ENCODE measurements at regions not wholly inside any gene's neighbourhood (a gene's known extent, or its start where the extent isn't known, plus 50 kb on each side); places are given as distances from the start of the nearest gene placed in this dataset.

DNA sequence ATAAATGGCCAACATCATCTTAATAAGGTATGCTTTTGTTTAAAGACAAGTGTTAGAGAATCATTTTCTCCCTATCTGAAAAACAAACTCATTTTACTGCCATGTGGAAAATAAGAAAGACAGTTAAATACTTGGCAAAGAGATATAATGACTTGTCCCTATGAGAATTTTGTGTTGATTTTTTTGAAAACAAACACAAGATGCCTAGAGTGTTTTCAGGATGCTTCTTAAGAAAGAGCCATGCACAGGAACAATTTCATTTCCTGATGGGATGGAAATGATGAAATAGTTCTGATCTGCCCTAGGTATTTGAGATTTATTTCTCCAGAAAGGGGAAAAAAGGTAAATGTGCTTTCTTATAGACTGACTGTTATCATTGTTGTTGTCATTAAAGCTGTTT lies 237.5 kb upstream of the GNAI1 start:
- Histone ChIP-seq H3K9ac (ENCODE audit: control insufficient read depth, insufficient read depth, low read length) (no peak overlapping the region), H4K20me1 (ENCODE audit: control insufficient read depth, insufficient read depth) (no peaks in the 10 kb centered on the region), H3K4me2 (ENCODE audit: control insufficient read depth, insufficient read depth) (no peak overlapping the region), H3K79me2 (ENCODE audit: control insufficient read depth, insufficient read depth, low read length) (no peaks in the 10 kb centered on the region), H3K4me1 (ENCODE audit: control insufficient read depth, insufficient read depth, low read length) (no peaks in the 10 kb centered on the region), H3K27ac (ENCODE audit: control insufficient read depth, insufficient read depth) (no peak overlapping the region), H3K27me3 (replicated peaks in 1 of 2; ENCODE audit: control insufficient read depth in 2 of 2, insufficient read depth in 2 of 2, low read length in 1 of 2) (no peaks in the 10 kb centered on the region), H3K4me3 (no peak overlapping the region), H2AFZ (ENCODE audit: control insufficient read depth, low read depth, low read length) (no peak overlapping the region), H3K9me3 (replicated peaks; ENCODE audit: control insufficient read depth, insufficient read depth, low read length) (no peaks in the 10 kb centered on the region), H3K36me3 (ENCODE audit: control insufficient read depth in 2 of 2, insufficient read depth in 2 of 2, low read length in 1 of 2) (no peaks in the 10 kb centered on the region)
- SMC1A ChIA-PET (ENCODE audit: uncharacterized antibody, unreplicated experiment), result no interaction called here
- POLR2A ChIA-PET, result no interaction called here
- in situ Hi-C loops (cut with MboI), result no loop called here
- FAIRE-seq (no peak), ATAC-seq (no peak), DNase-seq (ENCODE audit: low read depth, low spot score) (no peak)
- TF ChIP-seq E2F8 (IDR thresholded peaks at IDR 0.05; ENCODE audit: low read depth, partially characterized antibody), result no peak
- TF ChIP-seq YBX1 (IDR thresholded peaks at IDR 0.05), result no peak
- TF ChIP-seq TCF7 (IDR thresholded peaks at IDR 0.05; ENCODE audit: borderline replicate concordance), result no peak
- TF ChIP-seq JUND (IDR thresholded peaks at IDR 0.05; ENCODE audit: low read depth, low read length), result no peak
- TF ChIP-seq STAT3 (IDR thresholded peaks at IDR 0.05; ENCODE audit: low read depth, low read length), result no peak
- no peak for TF ChIP-seq MYB (IDR thresholded peaks at IDR 0.05; ENCODE audit: borderline replicate concordance, low read depth, low read length)
- TF ChIP-seq, protein P1, sequence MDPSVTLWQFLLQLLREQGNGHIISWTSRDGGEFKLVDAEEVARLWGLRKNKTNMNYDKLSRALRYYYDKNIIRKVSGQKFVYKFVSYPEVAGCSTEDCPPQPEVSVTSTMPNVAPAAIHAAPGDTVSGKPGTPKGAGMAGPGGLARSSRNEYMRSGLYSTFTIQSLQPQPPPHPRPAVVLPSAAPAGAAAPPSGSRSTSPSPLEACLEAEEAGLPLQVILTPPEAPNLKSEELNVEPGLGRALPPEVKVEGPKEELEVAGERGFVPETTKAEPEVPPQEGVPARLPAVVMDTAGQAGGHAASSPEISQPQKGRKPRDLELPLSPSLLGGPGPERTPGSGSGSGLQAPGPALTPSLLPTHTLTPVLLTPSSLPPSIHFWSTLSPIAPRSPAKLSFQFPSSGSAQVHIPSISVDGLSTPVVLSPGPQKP (IDR thresholded peaks at IDR 0.05; ENCODE audit: low read depth, low read length), result no peak
- TF ChIP-seq SMAD5 (IDR thresholded peaks at IDR 0.05; ENCODE audit: low read depth), result no peak
- no peak for TF ChIP-seq ZNF687 (IDR thresholded peaks at IDR 0.05)
- no peak for TF ChIP-seq RB1 (IDR thresholded peaks at IDR 0.05; ENCODE audit: borderline replicate concordance)
- no peak for TF ChIP-seq MEF2B (IDR thresholded peaks at IDR 0.05; ENCODE audit: partially characterized antibody, poor library complexity, severe bottlenecking)
- TF ChIP-seq ZBED1 (IDR thresholded peaks at IDR 0.05; ENCODE audit: borderline replicate concordance), result no peak
- no peak for TF ChIP-seq RUNX3 (IDR thresholded peaks at IDR 0.05; ENCODE audit: low read length)
- no peak for TF ChIP-seq ZBTB33 (IDR thresholded peaks at IDR 0.05)
- TF ChIP-seq BCL11A (IDR thresholded peaks at IDR 0.05; ENCODE audit: low read depth, low read length), result no peak
- intact Hi-C loops (cut with micrococcal nuclease; ENCODE audit: unreplicated experiment), result no loop called here
- no TSS peak for BruUV-seq (replicated peaks)
- CTCF ChIA-PET, result interaction anchor here (0.6 kb wide), 1 partner anchor 35 kb away, joined by 3 read pairs; no protein-coding TSS in a partner anchor
- RAD21 ChIA-PET (ENCODE audit: unreplicated experiment), result no interaction called here
